ENCODE measurements at regions not wholly inside any gene's neighbourhood (a gene's known extent, or its start where the extent isn't known, plus 50 kb on each side); places are given as distances from the start of the nearest gene placed in this dataset.

- DNase-seq: no peak
Measured at GRCh38 chr1:36717431-36717830, 234.7 kb upstream of the CSF3R start.

- no peak for DNase-seq
Measured at GRCh38 chr1:36715797-36716196, 233.1 kb upstream of the CSF3R start.

- no peak for DNase-seq
Measured at GRCh38 chr1:36714301-36714700, 231.6 kb upstream of the CSF3R start.

GRCh38 chr1:36711480-36711879 lies 228.8 kb upstream of the CSF3R start:
- no peak for DNase-seq

- DNase-seq: no peak
Measured at GRCh38 chr1:36710951-36711350, 228.2 kb upstream of the CSF3R start.

- no peak for DNase-seq
Measured at GRCh38 chr1:36709869-36710481, 227.3 kb upstream of the CSF3R start.

GRCh38 chr1:36708587-36708986 lies 225.9 kb upstream of the CSF3R start:
- no peak for DNase-seq

- DNase-seq: no peak
Measured at GRCh38 chr1:36707221-36707620, 224.5 kb upstream of the CSF3R start.

- no peak for DNase-seq
Measured at GRCh38 chr1:36706416-36706815, 223.7 kb upstream of the CSF3R start.

- peak; percentile 36 for DNase-seq
Measured at GRCh38 chr1:36705629-36706028, 222.9 kb upstream of the CSF3R start.

- DNase-seq: peak; percentile 89
Measured at GRCh38 chr1:36703526-36704208, 221.0 kb upstream of the CSF3R start.

- DNase-seq: no peak
Measured at GRCh38 chr1:36702963-36703362, 220.2 kb upstream of the CSF3R start.

- no peak for DNase-seq
Measured at GRCh38 chr1:36699113-36699911, 216.6 kb upstream of the CSF3R start.

- DNase-seq: no peak
Measured at GRCh38 chr1:36697836-36698605, 215.3 kb upstream of the CSF3R start.

- DNase-seq: no peak
Measured at GRCh38 chr1:36696261-36696940, 213.7 kb upstream of the CSF3R start.

GRCh38 chr1:36693603-36694002 lies 210.9 kb upstream of the CSF3R start:
- DNase-seq: no peak

- no peak for DNase-seq
Measured at GRCh38 chr1:36693161-36693525, 210.4 kb upstream of the CSF3R start.

- no peak for DNase-seq
Measured at GRCh38 chr1:36692465-36693160, 209.9 kb upstream of the CSF3R start.

- DNase-seq: no peak
Measured at GRCh38 chr1:36691374-36691773, 208.7 kb upstream of the CSF3R start.

GRCh38 chr1:36689992-36690391 lies 207.3 kb upstream of the CSF3R start:
- no peak for DNase-seq

GRCh38 chr1:36687312-36687711 lies 204.6 kb upstream of the CSF3R start:
- no peak for DNase-seq

Measured in tongue (tissue), 1 donor.